ENCODE measurements at regions not wholly inside any gene's neighbourhood (a gene's known extent, or its start where the extent isn't known, plus 50 kb on each side); places are given as distances from the start of the nearest gene placed in this dataset.

DNA sequence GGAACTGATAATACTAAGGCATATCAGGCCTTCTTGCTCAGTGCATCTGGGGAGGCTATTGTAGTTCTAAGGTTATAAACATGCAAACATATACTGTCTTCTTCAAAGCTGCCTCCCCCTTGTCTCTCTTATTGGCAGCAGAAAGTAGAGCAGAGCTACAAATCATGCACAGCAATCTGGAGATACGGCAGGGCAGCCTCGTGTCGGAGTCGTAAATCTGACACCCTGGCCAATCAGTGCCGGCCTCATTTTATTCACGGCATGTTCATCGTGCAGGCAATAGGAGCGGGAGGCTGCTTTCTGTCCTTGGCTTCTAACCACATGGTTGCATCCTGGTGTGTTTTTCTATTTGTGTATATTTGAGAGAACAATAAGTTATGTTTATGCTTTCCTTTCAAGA, 300.2 kb upstream of the CNTN6 start:
- H4K20me1 ChIP-seq (ENCODE audit: insufficient read depth, poor library complexity, severe bottlenecking) = no peaks in the 10 kb centered on the region
- no peaks in the 10 kb centered on the region for H3K9me2 ChIP-seq (replicated peaks; ENCODE audit: insufficient read depth)
- H2AFZ ChIP-seq = no peak overlapping the region
- no peaks in the 10 kb centered on the region for H3K4me1 ChIP-seq (ENCODE audit: insufficient read depth)
- no peaks in the 10 kb centered on the region for H3K36me3 ChIP-seq (replicated peaks; ENCODE audit: insufficient read depth, low read depth)
- H3K79me2 ChIP-seq = no peaks in the 10 kb centered on the region
- no peak for DNase-seq (ENCODE audit: low spot score)
- H3K9me3 ChIP-seq (ENCODE audit: low read depth) = no peaks in the 10 kb centered on the region
- TF ChIP-seq EZH2 (IDR thresholded peaks at IDR 0.05; ENCODE audit: borderline replicate concordance) (no peak), EZH2phosphoT487 (IDR thresholded peaks at IDR 0.05; ENCODE audit: low read depth, severe bottlenecking, unreplicated experiment) (no peak)
- TF ChIP-seq, protein P1, sequence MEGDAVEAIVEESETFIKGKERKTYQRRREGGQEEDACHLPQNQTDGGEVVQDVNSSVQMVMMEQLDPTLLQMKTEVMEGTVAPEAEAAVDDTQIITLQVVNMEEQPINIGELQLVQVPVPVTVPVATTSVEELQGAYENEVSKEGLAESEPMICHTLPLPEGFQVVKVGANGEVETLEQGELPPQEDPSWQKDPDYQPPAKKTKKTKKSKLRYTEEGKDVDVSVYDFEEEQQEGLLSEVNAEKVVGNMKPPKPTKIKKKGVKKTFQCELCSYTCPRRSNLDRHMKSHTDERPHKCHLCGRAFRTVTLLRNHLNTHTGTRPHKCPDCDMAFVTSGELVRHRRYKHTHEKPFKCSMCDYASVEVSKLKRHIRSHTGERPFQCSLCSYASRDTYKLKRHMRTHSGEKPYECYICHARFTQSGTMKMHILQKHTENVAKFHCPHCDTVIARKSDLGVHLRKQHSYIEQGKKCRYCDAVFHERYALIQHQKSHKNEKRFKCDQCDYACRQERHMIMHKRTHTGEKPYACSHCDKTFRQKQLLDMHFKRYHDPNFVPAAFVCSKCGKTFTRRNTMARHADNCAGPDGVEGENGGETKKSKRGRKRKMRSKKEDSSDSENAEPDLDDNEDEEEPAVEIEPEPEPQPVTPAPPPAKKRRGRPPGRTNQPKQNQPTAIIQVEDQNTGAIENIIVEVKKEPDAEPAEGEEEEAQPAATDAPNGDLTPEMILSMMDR (IDR thresholded peaks at IDR 0.05; ENCODE audit: poor library complexity) = no peak
- no peaks in the 10 kb centered on the region for H3K27me3 ChIP-seq
- H3K27ac ChIP-seq = no peak overlapping the region
- 75% methylated on average over 8 of the region's 8 CpGs for WGBS (ENCODE audit: low lambda C conversion rate, missing lambda C conversion rate)
- no peak overlapping the region for H3K4me2 ChIP-seq
- no peak overlapping the region for H3K4me3 ChIP-seq

DNA sequence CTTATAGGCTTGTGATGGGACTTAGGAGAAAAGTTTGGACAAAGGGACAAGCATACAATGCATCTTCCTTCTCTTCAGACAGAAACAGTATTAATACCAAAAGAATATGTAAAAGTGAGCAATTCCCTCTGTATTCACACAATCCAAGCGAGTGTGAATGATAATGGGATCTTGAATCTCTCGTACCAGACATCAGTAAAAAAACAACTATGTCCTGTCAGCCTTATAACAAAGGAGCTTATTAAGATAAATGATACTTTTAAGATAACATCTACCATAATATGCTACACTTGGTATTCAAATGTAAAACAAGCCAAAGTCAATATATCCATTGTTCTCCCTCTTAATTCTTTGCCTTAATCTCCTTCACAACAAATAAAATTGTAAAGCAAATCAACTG, 288.6 kb upstream of the CNTN6 start:
- WGBS (ENCODE audit: low lambda C conversion rate, missing lambda C conversion rate) = 64% methylated on average over 2 of the region's 2 CpGs
- Histone ChIP-seq H3K27ac (no peak overlapping the region), H2AFZ (no peak overlapping the region), H3K4me1 (ENCODE audit: insufficient read depth) (no peaks in the 10 kb centered on the region), H3K9me3 (ENCODE audit: low read depth) (no peaks in the 10 kb centered on the region), H3K27me3 (no peaks in the 10 kb centered on the region), H4K20me1 (ENCODE audit: insufficient read depth, poor library complexity, severe bottlenecking) (no peaks in the 10 kb centered on the region), H3K36me3 (replicated peaks; ENCODE audit: insufficient read depth, low read depth) (no peaks in the 10 kb centered on the region), H3K9me2 (replicated peaks; ENCODE audit: insufficient read depth) (no peaks in the 10 kb centered on the region), H3K4me2 (no peak overlapping the region), H3K4me3 (no peak overlapping the region), H3K79me2 (no peaks in the 10 kb centered on the region)
- TF ChIP-seq EZH2 (IDR thresholded peaks at IDR 0.05; ENCODE audit: borderline replicate concordance) (no peak), EZH2phosphoT487 (IDR thresholded peaks at IDR 0.05; ENCODE audit: low read depth, severe bottlenecking, unreplicated experiment) (no peak)
- TF ChIP-seq, protein P1 (IDR thresholded peaks at IDR 0.05; ENCODE audit: poor library complexity) = no peak
- DNase-seq (ENCODE audit: low spot score) = no peak

DNA sequence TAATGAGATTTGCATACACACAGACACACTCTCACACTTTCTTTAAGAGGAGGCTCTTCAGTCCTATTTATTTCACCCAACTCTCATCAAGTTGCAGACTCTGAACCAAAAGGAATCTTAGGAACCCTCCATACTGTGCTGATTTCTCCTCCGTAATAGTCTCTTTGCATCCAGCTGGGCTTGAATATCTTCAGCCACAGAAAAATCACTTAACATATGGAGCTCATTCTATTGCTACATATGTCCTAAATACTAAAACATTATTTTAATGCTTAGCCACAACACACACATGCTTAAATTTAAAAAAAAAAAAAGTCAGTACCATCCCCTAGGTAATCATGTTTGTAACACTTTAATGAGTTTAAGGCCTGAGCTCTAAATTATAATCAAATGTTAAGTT, 287.5 kb upstream of the CNTN6 start:
- Histone ChIP-seq H3K4me1 (ENCODE audit: insufficient read depth) (no peaks in the 10 kb centered on the region), H3K9me2 (replicated peaks; ENCODE audit: insufficient read depth) (no peaks in the 10 kb centered on the region), H4K20me1 (ENCODE audit: insufficient read depth, poor library complexity, severe bottlenecking) (no peaks in the 10 kb centered on the region), H3K27ac (no peak overlapping the region), H2AFZ (no peak overlapping the region), H3K4me3 (no peak overlapping the region), H3K4me2 (no peak overlapping the region), H3K79me2 (no peaks in the 10 kb centered on the region), H3K36me3 (replicated peaks; ENCODE audit: insufficient read depth, low read depth) (no peaks in the 10 kb centered on the region), H3K9me3 (ENCODE audit: low read depth) (no peaks in the 10 kb centered on the region), H3K27me3 (no peaks in the 10 kb centered on the region)
- TF ChIP-seq, protein P1 (IDR thresholded peaks at IDR 0.05; ENCODE audit: poor library complexity) = no peak
- TF ChIP-seq EZH2phosphoT487 (IDR thresholded peaks at IDR 0.05; ENCODE audit: low read depth, severe bottlenecking, unreplicated experiment) = no peak
- TF ChIP-seq EZH2 (IDR thresholded peaks at IDR 0.05; ENCODE audit: borderline replicate concordance) = no peak
- no peak for DNase-seq (ENCODE audit: low spot score)
- WGBS (ENCODE audit: low lambda C conversion rate, missing lambda C conversion rate) = 61% methylated on average over 1 of the region's 1 CpG

DNA sequence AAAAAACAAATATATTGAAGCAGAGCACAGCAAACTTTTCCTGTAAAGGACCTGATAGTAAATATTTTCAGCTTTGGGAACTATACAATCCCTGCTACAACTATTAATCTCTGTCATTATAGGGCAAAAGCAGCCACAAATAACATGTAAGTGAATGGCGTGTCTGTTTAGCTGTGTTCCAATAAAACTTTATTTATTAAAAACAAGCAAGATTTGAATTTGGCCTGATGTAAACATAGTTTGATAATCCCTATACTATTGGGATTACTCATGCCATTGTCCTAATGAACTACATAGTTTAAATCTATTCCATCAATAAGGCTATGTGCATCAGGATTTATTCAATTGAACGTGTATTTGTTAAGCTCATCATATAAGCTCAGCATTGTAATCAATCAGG, 286.8 kb upstream of the CNTN6 start:
- no peak for TF ChIP-seq EZH2phosphoT487 (IDR thresholded peaks at IDR 0.05; ENCODE audit: low read depth, severe bottlenecking, unreplicated experiment)
- TF ChIP-seq, protein P1 (IDR thresholded peaks at IDR 0.05; ENCODE audit: poor library complexity) = no peak
- TF ChIP-seq EZH2 (IDR thresholded peaks at IDR 0.05; ENCODE audit: borderline replicate concordance) = no peak
- Histone ChIP-seq H3K9me3 (ENCODE audit: low read depth) (no peaks in the 10 kb centered on the region), H3K4me1 (ENCODE audit: insufficient read depth) (no peaks in the 10 kb centered on the region), H4K20me1 (ENCODE audit: insufficient read depth, poor library complexity, severe bottlenecking) (no peaks in the 10 kb centered on the region), H3K4me2 (no peak overlapping the region), H3K79me2 (no peaks in the 10 kb centered on the region), H3K36me3 (replicated peaks; ENCODE audit: insufficient read depth, low read depth) (no peaks in the 10 kb centered on the region), H3K4me3 (no peak overlapping the region), H3K9me2 (replicated peaks; ENCODE audit: insufficient read depth) (no peaks in the 10 kb centered on the region), H2AFZ (no peak overlapping the region), H3K27me3 (no peaks in the 10 kb centered on the region), H3K27ac (no peak overlapping the region)
- DNase-seq (ENCODE audit: low spot score) = no peak
- WGBS (ENCODE audit: low lambda C conversion rate, missing lambda C conversion rate) = 90% methylated on average over 2 of the region's 2 CpGs
